Brain microvascular endothelial cell (primary cell): ENCODE measurements at regions not wholly inside any gene's neighbourhood (a gene's known extent, or its start where the extent isn't known, plus 50 kb on each side); places are given as distances from the start of the nearest gene placed in this dataset.
A peak's percentile ranks its signal among the peaks of the same experiment; 100 is the strongest.

Experiments used
- DNase-seq: peaks from one replicate; pipeline ENCODE4 v3.0.0-alpha.2; 2020
- H3K27ac ChIP-seq: fragments of 250-450 bp; sonication (Bioruptor Pico); 2 replicates; pipeline ENCODE4 v1.5.1; 2020; ENCODE audit warnings: mild to moderate bottlenecking, moderate library complexity
- H3K27me3 ChIP-seq: fragments of 250-450 bp; sonication (Bioruptor Pico); replicated peaks from 2 replicates; pipeline ENCODE4 v1.5.1; 2020; ENCODE audit warnings: mild to moderate bottlenecking
- H3K36me3 ChIP-seq: fragments of 250-450 bp; sonication (Bioruptor Pico); replicated peaks from 2 replicates; pipeline ENCODE4 v1.5.1; 2020; ENCODE audit warnings: mild to moderate bottlenecking
- H3K4me3 ChIP-seq: 2 replicates; pipeline ENCODE4 v1.5.1; 2011; ENCODE audit warnings: low read depth, mild to moderate bottlenecking, control low read depth, low read length, moderate library complexity
- in situ Hi-C: cut with HindIII; loops from 2 replicates; pipeline ENCODE4 v1.10.0; 2017; ENCODE audit warnings: low sequenced_read_pairs, low pct_ligation_motif_present
- TF ChIP-seq, protein P1 (sequence below): IDR thresholded peaks from 2 replicates; pipeline ENCODE4 v1.5.1; 2011; ENCODE audit warnings: low read depth, mild to moderate bottlenecking, moderate library complexity, low read length, control low read depth, inconsistent platforms; ENCODE audit errors: missing control alignments

DNA sequence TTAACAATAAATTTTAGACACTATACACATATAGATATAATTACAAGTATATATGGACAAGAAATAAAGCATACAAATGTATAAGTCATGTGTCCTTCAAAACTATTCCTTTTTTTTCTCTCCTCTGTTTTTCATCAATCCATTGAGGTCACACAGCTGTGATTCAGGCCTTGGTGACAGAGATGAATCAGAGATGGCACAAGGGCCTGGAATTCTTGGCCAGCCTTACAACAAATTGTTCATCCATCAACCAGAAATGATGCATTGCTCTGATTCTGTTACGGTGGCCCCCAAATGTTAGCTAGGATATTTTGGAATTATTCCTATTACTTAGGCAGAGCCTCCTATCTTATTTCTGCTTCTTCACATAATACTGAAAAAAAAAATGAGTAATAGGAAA lies 108.7 kb upstream of the MPDZ start:
- peak; percentile 58 for DNase-seq
- H3K4me3 ChIP-seq, result no peak overlapping the region
- H3K27ac ChIP-seq, result no peak overlapping the region
- no peaks in the 10 kb centered on the region for H3K27me3 ChIP-seq
- in situ Hi-C loops, result no loop called here
- no peaks in the 10 kb centered on the region for H3K36me3 ChIP-seq
- TF ChIP-seq, protein P1, sequence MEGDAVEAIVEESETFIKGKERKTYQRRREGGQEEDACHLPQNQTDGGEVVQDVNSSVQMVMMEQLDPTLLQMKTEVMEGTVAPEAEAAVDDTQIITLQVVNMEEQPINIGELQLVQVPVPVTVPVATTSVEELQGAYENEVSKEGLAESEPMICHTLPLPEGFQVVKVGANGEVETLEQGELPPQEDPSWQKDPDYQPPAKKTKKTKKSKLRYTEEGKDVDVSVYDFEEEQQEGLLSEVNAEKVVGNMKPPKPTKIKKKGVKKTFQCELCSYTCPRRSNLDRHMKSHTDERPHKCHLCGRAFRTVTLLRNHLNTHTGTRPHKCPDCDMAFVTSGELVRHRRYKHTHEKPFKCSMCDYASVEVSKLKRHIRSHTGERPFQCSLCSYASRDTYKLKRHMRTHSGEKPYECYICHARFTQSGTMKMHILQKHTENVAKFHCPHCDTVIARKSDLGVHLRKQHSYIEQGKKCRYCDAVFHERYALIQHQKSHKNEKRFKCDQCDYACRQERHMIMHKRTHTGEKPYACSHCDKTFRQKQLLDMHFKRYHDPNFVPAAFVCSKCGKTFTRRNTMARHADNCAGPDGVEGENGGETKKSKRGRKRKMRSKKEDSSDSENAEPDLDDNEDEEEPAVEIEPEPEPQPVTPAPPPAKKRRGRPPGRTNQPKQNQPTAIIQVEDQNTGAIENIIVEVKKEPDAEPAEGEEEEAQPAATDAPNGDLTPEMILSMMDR, result no peak

DNA sequence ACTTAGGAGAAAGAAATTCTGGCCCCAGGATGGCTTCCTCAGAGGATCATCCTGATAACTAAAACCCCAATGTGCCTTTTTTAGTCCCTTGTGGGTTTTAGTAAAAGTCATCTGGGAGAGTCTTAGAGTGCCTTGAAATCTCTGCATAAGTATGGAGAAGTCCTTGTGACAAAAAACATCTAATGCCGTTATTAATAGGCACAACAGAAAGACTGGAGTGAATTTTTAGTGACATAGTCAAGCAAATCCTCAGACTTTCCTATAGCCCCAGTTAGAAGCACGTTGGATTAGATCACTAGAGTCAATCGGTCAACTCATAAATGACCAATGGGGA lies 108.2 kb upstream of the MPDZ start:
- no peak for DNase-seq
- peak overlapping the region; percentile 28 for H3K27ac ChIP-seq
- no peak overlapping the region for H3K4me3 ChIP-seq
- in situ Hi-C loops, result no loop called here
- no peaks in the 10 kb centered on the region for H3K27me3 ChIP-seq
- TF ChIP-seq, protein P1, result no peak
- no peaks in the 10 kb centered on the region for H3K36me3 ChIP-seq

DNA sequence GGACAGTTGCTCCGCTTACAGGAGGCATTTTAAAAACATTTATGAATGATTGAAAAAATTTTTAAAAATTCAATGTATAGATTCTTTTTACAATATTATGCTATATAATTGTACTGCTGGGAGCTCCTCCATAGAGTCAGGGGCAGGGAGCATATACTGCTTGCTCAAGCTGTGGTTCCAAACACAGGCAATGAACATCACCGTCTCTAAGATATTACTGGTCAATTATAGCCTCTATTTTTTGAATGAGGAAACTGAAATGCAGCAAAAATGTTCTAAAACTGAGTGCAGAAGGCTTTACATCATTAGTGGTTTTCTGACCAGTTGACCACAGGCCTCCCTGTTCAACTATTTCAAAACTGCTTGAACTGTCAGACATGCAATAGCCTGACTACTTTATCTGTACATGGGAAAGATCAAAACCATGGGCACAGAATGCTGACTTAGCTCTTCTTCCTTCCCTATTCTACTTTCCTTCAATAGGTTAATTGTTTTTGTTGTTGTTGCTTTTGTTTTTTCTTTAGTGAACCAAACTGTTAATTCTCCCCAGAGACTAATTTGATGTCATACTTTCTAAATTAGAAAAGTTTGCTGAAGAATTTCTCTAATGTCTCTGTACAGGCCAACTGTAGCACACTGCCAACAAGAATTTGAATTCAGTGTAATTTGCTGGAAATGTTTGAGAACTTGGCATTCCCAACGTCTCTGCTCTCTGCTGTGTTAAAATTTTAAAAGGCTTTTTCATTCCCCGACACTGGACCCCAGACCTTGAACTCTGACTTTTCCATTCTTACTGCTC lies 107.6 kb upstream of the MPDZ start:
- DNase-seq, result peak; percentile 83
- TF ChIP-seq, protein P1, result no peak
- in situ Hi-C loops, result no loop called here
- H3K27ac ChIP-seq, result peak overlapping the region; percentile 50
- no peaks in the 10 kb centered on the region for H3K36me3 ChIP-seq
- H3K27me3 ChIP-seq, result no peaks in the 10 kb centered on the region
- H3K4me3 ChIP-seq, result no peak overlapping the region

DNA sequence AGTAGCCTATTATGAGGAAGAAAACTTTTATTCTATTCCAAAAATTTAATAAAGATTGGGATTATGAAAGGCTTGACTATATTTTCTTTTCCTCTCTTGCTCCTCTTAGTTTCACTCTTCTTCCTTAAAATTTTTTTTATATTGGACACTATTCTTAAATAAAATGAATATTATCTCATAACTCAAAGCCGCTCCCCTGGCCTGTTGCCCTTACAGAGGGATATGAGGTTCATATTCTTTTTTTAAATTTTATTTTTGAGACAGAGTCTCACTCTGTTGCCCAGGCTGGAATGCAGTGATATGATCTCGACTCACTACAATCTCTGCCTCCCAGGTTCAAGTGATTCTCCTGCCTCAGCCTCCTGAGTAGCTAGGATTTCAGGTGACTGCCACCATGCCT lies 106.8 kb upstream of the MPDZ start:
- Histone ChIP-seq H3K27me3 (no peaks in the 10 kb centered on the region), H3K27ac (peak overlapping the region; percentile 50), H3K4me3 (no peak overlapping the region), H3K36me3 (no peaks in the 10 kb centered on the region)
- in situ Hi-C loops, result no loop called here
- no peak for DNase-seq
- TF ChIP-seq, protein P1, result no peak

- in situ Hi-C loops, result no loop called here
- no peak for DNase-seq
- Histone ChIP-seq H3K27ac (no peak overlapping the region), H3K36me3 (no peaks in the 10 kb centered on the region), H3K4me3 (no peak overlapping the region), H3K27me3 (no peaks in the 10 kb centered on the region)
- TF ChIP-seq, protein P1, result no peak
Observed at GRCh38 chr9:13383855-13384254, 104.4 kb upstream of the MPDZ start.

GRCh38 chr9:13383216-13383615 lies 103.7 kb upstream of the MPDZ start:
- no peak overlapping the region for H3K27ac ChIP-seq
- H3K4me3 ChIP-seq, result no peak overlapping the region
- TF ChIP-seq, protein P1, result no peak
- no peaks in the 10 kb centered on the region for H3K36me3 ChIP-seq
- H3K27me3 ChIP-seq, result no peaks in the 10 kb centered on the region
- no peak for DNase-seq
- in situ Hi-C loops, result no loop called here
